H9 (cell line): ENCODE measurements at regions not wholly inside any gene's neighbourhood (a gene's known extent, or its start where the extent isn't known, plus 50 kb on each side); places are given as distances from the start of the nearest gene placed in this dataset.

ENCODE experiments used
- DNase-seq: peaks from one replicate; pipeline ENCODE4 v3.0.0-alpha.2; 2017
- H2AFZ ChIP-seq: one replicate; pipeline ENCODE4 v1.6.1; 2013; ENCODE audit warnings: mild to moderate bottlenecking, low read length, control low read depth, moderate library complexity
- H2AK5ac ChIP-seq: 2 replicates; pipeline ENCODE4 v1.6.1; 2013; ENCODE audit warnings: low read length, control low read depth, mixed read lengths; ENCODE audit not compliant: insufficient read length
- H2BK120ac ChIP-seq: one replicate; pipeline ENCODE4 v1.6.1; 2013; ENCODE audit warnings: low read depth, mild to moderate bottlenecking, low read length, control low read depth, inconsistent platforms; ENCODE audit not compliant: poor library complexity, severe bottlenecking
- H2BK12ac ChIP-seq: 2 replicates; pipeline ENCODE4 v1.6.1; 2013; ENCODE audit warnings: low read length, control low read depth, mixed read lengths, low read depth; ENCODE audit not compliant: insufficient read length
- H2BK15ac ChIP-seq: 2 replicates; pipeline ENCODE4 v1.6.1; 2013; ENCODE audit warnings: low read depth, low read length, control low read depth
- H2BK20ac ChIP-seq: one replicate; pipeline ENCODE4 v1.6.1; 2013; ENCODE audit warnings: low read depth, mild to moderate bottlenecking, low read length, control low read depth, inconsistent platforms; ENCODE audit not compliant: poor library complexity, severe bottlenecking
- H2BK5ac ChIP-seq: 2 replicates; pipeline ENCODE4 v1.6.1; 2013; ENCODE audit warnings: low read length, control low read depth, mixed read lengths; ENCODE audit not compliant: insufficient read length
- H3K14ac ChIP-seq: 2 replicates; pipeline ENCODE4 v1.6.1; 2013; ENCODE audit warnings: low read length, control low read depth; ENCODE audit not compliant: insufficient read depth
- H3K18ac ChIP-seq: 2 replicates; pipeline ENCODE4 v1.6.1; 2013; ENCODE audit warnings: low read depth, mild to moderate bottlenecking, mixed read lengths, low read length, control low read depth; ENCODE audit not compliant: insufficient read length
- H3K23ac ChIP-seq: 2 replicates; pipeline ENCODE4 v1.6.1; 2013; ENCODE audit warnings: low read length, control low read depth, mixed read lengths, low read depth; ENCODE audit not compliant: insufficient read length
- H3K23me2 ChIP-seq: 2 replicates; pipeline ENCODE4 v1.6.1; 2013; ENCODE audit warnings: low read depth, mild to moderate bottlenecking, mixed read lengths, low read length, control low read depth; ENCODE audit not compliant: insufficient read length, poor library complexity, severe bottlenecking
- H3K27ac ChIP-seq: 2 replicates; pipeline ENCODE4 v1.5.1; 2013; ENCODE audit warnings: low read length, control low read depth, mixed read lengths, low read depth; ENCODE audit not compliant: insufficient read length
- H3K27me3 ChIP-seq: 2 replicates; pipeline ENCODE4 v1.6.1; 2013; ENCODE audit warnings: low read length, control low read depth, inconsistent platforms; ENCODE audit not compliant: insufficient read depth
- H3K4ac ChIP-seq: 2 replicates; pipeline ENCODE4 v1.6.1; 2013; ENCODE audit warnings: low read depth, mild to moderate bottlenecking, control low read depth, inconsistent platforms, low read length, moderate library complexity
- H3K4me1 ChIP-seq: 2 replicates; pipeline ENCODE4 v1.6.1; 2013; ENCODE audit warnings: low read length, control low read depth, inconsistent platforms; ENCODE audit not compliant: insufficient read depth
- H3K4me2 ChIP-seq: 2 replicates; pipeline ENCODE4 v1.6.1; 2013; ENCODE audit warnings: low read length, control low read depth, mixed read lengths; ENCODE audit not compliant: insufficient read length, insufficient read depth
- H3K56ac ChIP-seq: 2 replicates; pipeline ENCODE4 v1.6.1; 2013; ENCODE audit warnings: low read depth, mild to moderate bottlenecking, mixed read lengths, low read length, control low read depth; ENCODE audit not compliant: insufficient read length
- H3K79me1 ChIP-seq: 2 replicates; pipeline ENCODE4 v1.6.1; 2013; ENCODE audit warnings: low read depth, mild to moderate bottlenecking, moderate library complexity, low read length, control low read depth, inconsistent platforms; ENCODE audit not compliant: insufficient read depth, poor library complexity, severe bottlenecking
- H3K79me2 ChIP-seq: 2 replicates; pipeline ENCODE4 v1.6.1; 2013; ENCODE audit warnings: low read length, control low read depth, inconsistent platforms; ENCODE audit not compliant: insufficient read depth
- H3K9ac ChIP-seq: 2 replicates; pipeline ENCODE4 v1.6.1; 2013; ENCODE audit warnings: low read length, control low read depth, mixed read lengths; ENCODE audit not compliant: insufficient read length; ENCODE audit errors: extremely low read depth
- H3K9me3 ChIP-seq: one replicate; pipeline ENCODE4 v1.6.1; 2013; ENCODE audit warnings: low read depth, low read length, inconsistent platforms; ENCODE audit not compliant: control insufficient read depth
- H3T11ph ChIP-seq: one replicate; pipeline ENCODE4 v1.6.1; 2013; ENCODE audit warnings: mild to moderate bottlenecking, low read length, control low read depth, inconsistent platforms
- H4K20me1 ChIP-seq: one replicate; pipeline ENCODE4 v1.6.1; 2013; ENCODE audit not compliant: control insufficient read depth, insufficient read length, insufficient read depth
- H4K5ac ChIP-seq: 2 replicates; pipeline ENCODE4 v1.6.1; 2013; ENCODE audit warnings: low read depth, mild to moderate bottlenecking, mixed read lengths, low read length, control low read depth; ENCODE audit not compliant: insufficient read length
- H4K8ac ChIP-seq: replicated peaks from 2 replicates; pipeline ENCODE4 v1.6.1; 2013; ENCODE audit warnings: low read length, control low read depth, mixed read lengths, low read depth; ENCODE audit not compliant: insufficient read length
- H4K91ac ChIP-seq: 2 replicates; pipeline ENCODE4 v1.6.1; 2013; ENCODE audit warnings: low read depth, mild to moderate bottlenecking, moderate library complexity, mixed read lengths, low read length, control low read depth; ENCODE audit not compliant: insufficient read length
- H3K27ac Mint-ChIP-seq, 3 experiments: 2 replicates in 2 of 3; 3 replicates in 1 of 3; pipeline ENCODE4 v1.8.0; 2020 to 2021; ENCODE audit warnings: mixed read lengths in 3 of 3, mild to moderate bottlenecking in 1 of 3, moderate library complexity in 1 of 3
- H3K27me3 Mint-ChIP-seq: 2 replicates; pipeline ENCODE4 v1.8.0; 2021; ENCODE audit warnings: low read depth, mild to moderate bottlenecking, moderate library complexity, mixed read lengths
- H3K36me3 Mint-ChIP-seq, 3 experiments: 2 replicates in 2 of 3; 3 replicates in 1 of 3; pipeline ENCODE4 v1.8.0; 2020 to 2021; ENCODE audit warnings: low read depth in 3 of 3, mixed read lengths in 3 of 3; ENCODE audit not compliant: insufficient read depth in 1 of 3
- H3K4me1 Mint-ChIP-seq, 2 experiments: 2 replicates each; pipeline ENCODE4 v1.8.0; 2020; ENCODE audit warnings: mixed read lengths in 2 of 2
- H3K4me3 Mint-ChIP-seq, 2 experiments: 2 replicates in 1 of 2; 3 replicates in 1 of 2; pipeline ENCODE4 v1.8.0; 2020 to 2021; ENCODE audit warnings: mild to moderate bottlenecking in 2 of 2, mixed read lengths in 2 of 2, moderate library complexity in 1 of 2
- H3K9me3 Mint-ChIP-seq, 2 experiments: 2 replicates in 1 of 2; 3 replicates in 1 of 2; pipeline ENCODE4 v1.8.0; 2020; ENCODE audit warnings: mild to moderate bottlenecking in 2 of 2, mixed read lengths in 2 of 2, moderate library complexity in 1 of 2
- CTCF ChIP-seq: fragments of 200-600 bp; sonication (generic); conservative IDR thresholded peaks from 3 replicates; pipeline ENCODE4 v1.8.0; 2021; ENCODE audit warnings: antibody characterized with exemption, mild to moderate bottlenecking
- WGBS: extraction: QIAGEN DNeasy Blood & Tissue Kit; methylation state at CpG from one replicate; pipeline ENCODE4 v1.1.7; 2013; ENCODE audit warnings: missing lambda C conversion rate, low lambda C conversion rate, mixed read lengths; ENCODE audit not compliant: insufficient read length; ENCODE audit errors: extremely low coverage; 5-methylcytosine and 5-hydroxymethylcytosine counted together

GRCh38 chr7:112668561-112668960, 121.6 kb downstream of the TMEM168 start:
- Histone ChIP-seq H3K4me2 (no peak overlapping the region), H2AFZ (no peak overlapping the region), H3K23ac (no peak overlapping the region), H3K4ac (no peak overlapping the region), H3K56ac (no peak overlapping the region), H3K79me2 (no peaks in the 10 kb centered on the region), H4K8ac (no peak overlapping the region), H3T11ph (no peak overlapping the region), H2BK12ac (no peak overlapping the region), H3K9me3 (no peaks in the 10 kb centered on the region), H4K5ac (no peak overlapping the region), H3K79me1 (no peaks in the 10 kb centered on the region), H2BK5ac (no peak overlapping the region), H4K20me1 (no peaks in the 10 kb centered on the region), H2BK120ac (no peak overlapping the region), H3K4me1 (no peaks in the 10 kb centered on the region; the same call in 1 of the 2 replicates), H3K9ac (no peak overlapping the region), H3K23me2 (no peaks in the 10 kb centered on the region), H3K18ac (no peak overlapping the region), H3K14ac (no peak overlapping the region; the same call in 1 of the 2 replicates), H2AK5ac (no peak overlapping the region), H3K27ac (no peak overlapping the region), H2BK15ac (no peak overlapping the region), H2BK20ac (no peak overlapping the region), H4K91ac (no peak overlapping the region), H3K27me3 (no peaks in the 10 kb centered on the region)
- Mint-ChIP-seq H3K4me3 (no peak overlapping the region), H3K36me3 (peaks cover 0 to 2% (median 0%) of the 10 kb centered on the region in 3 experiments; a peak in 2 of 7 replicates), H3K27ac (no peak overlapping the region), H3K9me3 (no peaks in the 10 kb centered on the region; a peak in 1 of 5 replicates), H3K4me1 (peaks cover 23 to 27% of the 10 kb centered on the region in 2 experiments), H3K27me3 (no peaks in the 10 kb centered on the region)
- TF ChIP-seq CTCF = no peak
- no CpG with 5 or more reads among the region's 1 CpG for WGBS
- DNase-seq = no peak
